ENCODE measurements at regions not wholly inside any gene's neighbourhood (a gene's known extent, or its start where the extent isn't known, plus 50 kb on each side); places are given as distances from the start of the nearest gene placed in this dataset.

DNA sequence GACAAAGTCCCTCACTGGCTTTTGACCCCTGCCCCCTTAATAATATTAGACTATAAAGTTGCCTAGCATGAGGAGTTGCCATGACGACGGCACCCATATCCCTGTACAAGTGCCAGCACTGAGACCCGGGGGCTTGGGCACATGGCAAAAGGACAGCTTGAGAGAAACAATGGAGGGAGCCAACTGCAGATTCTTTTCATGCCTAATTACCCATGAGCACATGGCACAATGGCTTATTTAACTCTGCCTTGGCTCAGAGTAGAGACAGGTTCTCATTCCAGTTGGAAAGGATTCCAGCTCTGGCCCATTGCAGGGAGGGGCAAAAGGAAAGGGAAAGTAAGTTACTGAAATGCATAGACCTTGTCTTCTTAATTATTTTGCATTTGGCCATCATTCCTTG is 261.2 kb upstream of the UBASH3B start:
- Histone ChIP-seq H3K9me3 (no peaks in the 10 kb centered on the region), H3K4me3 (no peak overlapping the region), H3K27me3 (ENCODE audit: low read depth) (no peaks in the 10 kb centered on the region), H3K4me1 (no peaks in the 10 kb centered on the region), H3K36me3 (replicated peaks) (no peaks in the 10 kb centered on the region)
- in situ Hi-C loops (cut with MboI; ENCODE audit: low sequenced_read_pairs), result no loop called here
- DNase-seq (ENCODE audit: low spot score in 2 of 2), result no peak

DNA sequence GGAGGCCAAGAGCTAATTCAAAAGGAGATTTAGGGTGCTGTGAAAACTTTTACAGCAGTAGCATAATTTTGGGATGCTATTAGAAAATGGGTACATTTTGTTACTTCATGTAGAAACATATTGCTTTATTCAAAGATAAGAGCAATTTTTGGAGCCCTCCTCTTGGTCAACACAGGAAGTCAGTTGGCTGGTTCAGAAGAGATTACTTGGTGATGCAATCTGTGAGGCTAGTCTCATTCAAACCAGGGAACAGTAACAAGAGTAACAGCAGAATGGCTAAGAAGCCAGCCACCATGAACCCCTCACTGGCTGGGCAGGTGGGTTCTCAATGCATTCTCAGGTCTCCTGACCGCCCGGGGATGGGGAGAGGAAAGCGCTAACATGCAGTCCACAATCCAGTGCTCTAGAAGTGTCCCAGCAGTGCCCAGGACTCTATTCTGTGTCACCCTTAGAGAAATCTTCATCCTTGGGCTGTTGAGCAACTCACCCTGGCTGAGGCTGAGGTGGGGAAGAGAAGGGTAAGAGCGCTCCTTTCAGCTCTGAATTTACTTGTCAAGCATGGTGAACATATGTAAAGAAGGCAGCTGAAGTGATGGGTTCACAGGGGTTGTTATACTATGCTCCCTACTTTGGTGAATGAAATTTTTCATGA is 262.2 kb upstream of the UBASH3B start:
- DNase-seq (ENCODE audit: low spot score in 2 of 2), result no peak
- Histone ChIP-seq H3K4me3 (no peak overlapping the region), H3K36me3 (replicated peaks) (no peaks in the 10 kb centered on the region), H3K27me3 (ENCODE audit: low read depth) (no peaks in the 10 kb centered on the region), H3K9me3 (no peaks in the 10 kb centered on the region), H3K4me1 (no peaks in the 10 kb centered on the region)
- in situ Hi-C loops (cut with MboI; ENCODE audit: low sequenced_read_pairs), result no loop called here

DNA sequence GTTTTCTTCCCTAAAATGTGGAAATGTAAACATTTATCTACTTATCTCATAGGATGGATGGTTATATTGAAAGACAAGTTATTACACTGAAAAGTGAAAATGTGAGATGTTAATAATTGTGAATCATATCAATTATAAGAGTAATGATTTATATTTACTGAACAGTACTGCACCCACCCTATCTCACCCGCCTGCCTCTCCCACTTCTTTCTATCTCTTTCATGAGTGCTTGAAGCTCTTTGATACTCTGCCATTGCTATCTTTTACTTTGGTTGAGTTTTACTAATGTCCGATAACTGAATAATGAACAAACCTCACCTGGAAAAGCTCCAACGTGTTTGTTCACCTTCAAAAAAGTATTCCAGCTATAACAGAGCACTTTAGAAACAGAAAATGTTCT is 263.0 kb upstream of the UBASH3B start:
- H3K4me3 ChIP-seq, result no peak overlapping the region
- in situ Hi-C loops (cut with MboI; ENCODE audit: low sequenced_read_pairs), result no loop called here
- H3K36me3 ChIP-seq (replicated peaks), result no peaks in the 10 kb centered on the region

DNA sequence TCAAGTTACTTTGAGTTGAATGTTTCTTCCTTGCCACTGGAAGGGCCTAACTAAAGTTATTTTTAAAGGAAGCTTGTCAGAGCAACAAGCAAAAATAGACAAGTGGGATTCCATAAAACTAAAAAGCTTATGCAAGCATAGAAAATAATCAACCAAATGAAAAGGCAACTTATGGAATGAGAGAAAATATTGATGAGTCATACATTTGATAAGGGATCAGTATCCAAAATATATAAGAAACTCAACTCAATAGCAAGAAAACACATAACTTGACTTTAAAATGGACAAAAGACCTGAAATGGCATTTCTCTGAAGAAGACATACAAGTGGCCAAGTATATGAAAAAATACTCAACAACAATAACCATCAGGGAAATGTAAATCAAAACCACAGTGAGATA is 264.5 kb upstream of the UBASH3B start:
- DNase-seq (ENCODE audit: low spot score in 2 of 2), result no peak
- Histone ChIP-seq H3K36me3 (replicated peaks) (no peaks in the 10 kb centered on the region), H3K27me3 (ENCODE audit: low read depth) (no peaks in the 10 kb centered on the region), H3K9me3 (no peaks in the 10 kb centered on the region), H3K4me3 (no peak overlapping the region), H3K4me1 (no peaks in the 10 kb centered on the region)
- in situ Hi-C loops (cut with MboI; ENCODE audit: low sequenced_read_pairs), result no loop called here

More for the DNA sequence above, 263.0 kb upstream of the UBASH3B start:
- Histone ChIP-seq H3K4me1 (no peaks in the 10 kb centered on the region), H3K27me3 (ENCODE audit: low read depth) (no peaks in the 10 kb centered on the region), H3K9me3 (no peaks in the 10 kb centered on the region)
- no peak for DNase-seq (ENCODE audit: low spot score in 2 of 2)

DNA sequence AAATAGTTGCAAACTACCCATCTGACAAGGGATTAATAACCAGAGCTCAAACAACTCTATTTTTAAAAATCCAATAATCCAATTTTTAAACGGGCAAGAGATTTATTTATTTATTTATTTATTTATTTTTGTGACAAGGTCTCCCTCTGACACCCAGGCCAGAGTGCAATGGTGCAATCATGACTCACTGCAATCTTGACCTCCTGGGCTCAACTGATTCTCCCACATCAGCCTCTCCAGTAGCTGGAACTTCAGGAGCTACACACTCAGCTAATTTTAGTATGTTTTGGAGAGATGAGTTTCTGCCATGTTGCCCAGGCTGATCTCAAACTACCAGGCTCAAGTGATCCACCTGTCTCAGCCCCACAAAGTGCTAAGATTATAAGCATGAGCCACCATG is 267.2 kb upstream of the BLID start:
- Histone ChIP-seq H3K9me3 (no peaks in the 10 kb centered on the region), H3K4me3 (no peak overlapping the region), H3K27me3 (ENCODE audit: low read depth) (no peaks in the 10 kb centered on the region), H3K4me1 (no peaks in the 10 kb centered on the region), H3K36me3 (replicated peaks) (no peaks in the 10 kb centered on the region)
- DNase-seq (ENCODE audit: low spot score in 2 of 2), result no peak
- in situ Hi-C loops (cut with MboI; ENCODE audit: low sequenced_read_pairs), result no loop called here

DNA sequence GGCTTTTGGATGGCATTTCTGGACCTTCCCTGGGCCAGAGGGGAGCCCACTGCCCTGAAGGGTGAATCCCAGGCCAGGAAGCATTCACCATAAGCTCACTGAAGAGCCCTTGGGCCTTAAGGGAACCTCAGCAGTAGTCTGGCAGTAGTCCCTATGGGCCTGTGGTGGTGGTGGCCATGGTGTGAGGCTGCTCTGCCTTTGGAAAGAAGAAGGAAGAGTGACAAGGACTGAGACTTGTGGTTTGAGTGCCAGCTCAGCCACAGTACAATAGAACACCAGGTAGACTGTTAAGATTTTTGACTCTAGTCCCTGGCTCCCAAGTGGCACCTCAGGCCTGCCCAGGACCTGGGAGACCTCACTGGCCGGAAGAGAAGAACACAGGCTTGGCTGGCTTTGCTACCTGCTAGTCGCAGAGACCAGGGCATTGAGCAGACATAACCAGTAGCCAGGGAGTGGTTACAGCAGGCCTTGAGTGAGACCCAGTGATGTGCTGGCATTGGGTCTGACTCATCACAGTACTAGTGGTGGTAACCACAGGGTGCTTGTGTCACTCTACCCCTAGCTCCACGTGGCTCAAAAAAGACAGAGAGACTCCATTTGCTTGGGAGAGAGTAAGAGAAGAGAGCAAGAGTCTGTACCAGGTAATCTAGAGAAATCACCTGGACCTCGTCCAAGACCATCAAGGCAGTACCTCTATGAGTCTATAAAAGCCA is 259.8 kb upstream of the BLID start:
- H3K4me3 ChIP-seq, result no peak overlapping the region
- in situ Hi-C loops (cut with MboI; ENCODE audit: low sequenced_read_pairs), result no loop called here
- H3K36me3 ChIP-seq (replicated peaks), result no peaks in the 10 kb centered on the region
- no peaks in the 10 kb centered on the region for H3K27me3 ChIP-seq (ENCODE audit: low read depth)
- no peaks in the 10 kb centered on the region for H3K4me1 ChIP-seq
- H3K9me3 ChIP-seq, result no peaks in the 10 kb centered on the region
- DNase-seq (ENCODE audit: low spot score in 2 of 2), result no peak

DNA sequence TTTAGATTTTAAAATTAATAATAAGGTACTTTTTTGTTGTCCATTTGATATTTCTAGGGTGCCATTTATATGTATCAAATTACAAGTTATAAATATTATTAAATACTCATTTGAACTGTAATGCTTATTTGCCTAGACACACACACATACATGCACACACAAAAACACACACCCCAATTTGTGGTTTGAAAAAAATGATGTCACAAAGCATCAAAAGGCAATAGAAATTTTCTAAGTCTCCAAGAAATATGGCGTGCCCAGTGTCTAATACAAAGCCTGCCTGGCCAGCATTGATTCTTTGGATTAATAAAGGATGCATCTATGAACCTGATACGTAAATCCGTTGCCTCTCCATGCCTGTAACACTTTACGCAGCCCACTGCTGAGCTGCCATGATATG is 252.8 kb upstream of the BLID start:
- in situ Hi-C loops (cut with MboI; ENCODE audit: low sequenced_read_pairs), result no loop called here
- Histone ChIP-seq H3K4me1 (peaks cover 13% of the 10 kb centered on the region), H3K36me3 (replicated peaks) (no peaks in the 10 kb centered on the region), H3K27me3 (ENCODE audit: low read depth) (no peaks in the 10 kb centered on the region), H3K4me3 (no peak overlapping the region), H3K9me3 (no peaks in the 10 kb centered on the region)
- DNase-seq (ENCODE audit: low spot score in 2 of 2), result no peak

DNA sequence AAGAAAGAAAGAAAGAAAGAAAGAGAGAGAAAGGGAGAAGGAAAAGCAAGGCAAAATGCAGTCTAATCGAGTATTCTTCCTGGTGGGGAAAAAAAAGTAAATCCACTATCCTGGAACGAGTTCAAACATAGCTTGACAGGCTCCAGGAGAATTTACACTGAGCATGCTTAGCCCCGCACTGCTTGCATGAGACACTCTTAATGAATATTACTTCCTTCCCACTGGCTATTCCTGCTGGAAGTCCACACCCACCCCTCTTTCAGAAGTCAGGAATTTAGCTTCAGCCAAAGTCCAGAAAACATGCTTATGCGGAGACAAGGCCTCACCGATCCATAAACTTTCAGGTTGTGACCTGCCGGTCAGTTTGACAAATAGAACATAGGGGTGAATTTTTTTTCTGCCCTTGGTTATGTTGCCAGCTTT is 251.8 kb upstream of the BLID start:
- in situ Hi-C loops (cut with MboI; ENCODE audit: low sequenced_read_pairs), result no loop called here
- Histone ChIP-seq H3K27me3 (ENCODE audit: low read depth) (no peaks in the 10 kb centered on the region), H3K9me3 (no peaks in the 10 kb centered on the region), H3K36me3 (replicated peaks) (no peaks in the 10 kb centered on the region), H3K4me1 (peaks cover 13% of the 10 kb centered on the region), H3K4me3 (no peak overlapping the region)
- peak; percentile 36 to 57 for DNase-seq (ENCODE audit: low spot score in 2 of 2)

DNA sequence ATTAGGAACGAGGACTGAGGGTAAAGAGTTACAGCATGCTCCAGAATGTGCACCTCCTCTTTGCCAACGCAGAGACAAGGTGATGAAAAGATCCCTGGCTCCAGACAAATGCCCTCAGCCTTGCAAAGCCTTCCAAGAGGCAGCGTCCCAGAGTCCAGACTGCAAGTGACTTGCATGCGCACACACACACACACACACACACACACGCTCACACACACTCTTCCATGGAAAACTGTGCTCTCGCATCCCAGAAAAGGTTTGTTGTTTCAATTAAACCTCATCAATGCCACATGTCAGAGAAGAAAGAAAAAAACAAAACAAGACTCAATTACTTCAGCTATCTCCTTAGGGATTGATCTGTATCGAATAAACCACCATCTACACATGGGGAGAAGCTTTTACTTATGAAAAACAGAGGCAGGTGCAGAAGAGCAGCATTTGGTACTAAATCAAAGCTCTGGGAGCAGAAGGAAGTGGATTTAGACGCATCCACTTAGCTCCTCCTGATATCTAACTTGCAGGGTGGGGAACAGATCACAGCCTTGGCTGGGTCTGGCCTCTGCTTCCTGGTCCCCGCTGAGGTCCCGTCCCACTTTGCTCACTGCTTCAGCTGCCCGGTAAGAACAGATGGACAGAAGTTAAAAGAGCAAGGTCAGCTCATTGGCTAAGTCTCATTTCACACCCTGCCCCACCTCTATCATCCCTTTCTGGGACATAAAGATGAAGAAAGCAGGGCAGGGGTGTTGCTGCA is 249.8 kb upstream of the BLID start:
- no peaks in the 10 kb centered on the region for H3K36me3 ChIP-seq (replicated peaks)
- in situ Hi-C loops (cut with MboI; ENCODE audit: low sequenced_read_pairs), result no loop called here
- H3K9me3 ChIP-seq, result no peaks in the 10 kb centered on the region
- DNase-seq (ENCODE audit: low spot score in 2 of 2), result peak in 1 of 2 experiments; percentile 41
- no peak overlapping the region for H3K4me3 ChIP-seq
- peaks cover 13% of the 10 kb centered on the region for H3K4me1 ChIP-seq
- no peaks in the 10 kb centered on the region for H3K27me3 ChIP-seq (ENCODE audit: low read depth)

DNA sequence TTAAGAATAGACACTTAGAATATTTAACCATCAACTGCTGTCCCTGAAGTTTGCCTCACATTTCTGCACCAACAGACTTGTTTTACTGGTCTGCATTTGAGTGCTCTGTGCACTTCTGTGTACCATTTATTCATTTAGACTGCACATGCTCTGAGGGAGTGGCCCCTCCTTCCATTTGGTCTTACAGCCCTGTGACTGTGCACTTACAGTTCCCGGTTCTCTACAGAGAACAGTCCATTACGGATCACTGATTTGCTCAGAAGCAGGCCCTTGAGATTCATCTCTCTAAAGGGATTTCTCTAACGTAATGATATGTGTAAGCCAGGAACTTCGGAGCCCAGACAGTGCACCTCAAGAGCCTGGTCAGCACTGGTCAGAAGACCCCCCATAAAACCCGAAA is 247.3 kb upstream of the BLID start:
- Histone ChIP-seq H3K4me3 (no peak overlapping the region), H3K36me3 (replicated peaks) (no peaks in the 10 kb centered on the region), H3K27me3 (ENCODE audit: low read depth) (no peaks in the 10 kb centered on the region), H3K9me3 (no peaks in the 10 kb centered on the region), H3K4me1 (peaks cover 13% of the 10 kb centered on the region)
- in situ Hi-C loops (cut with MboI; ENCODE audit: low sequenced_read_pairs), result no loop called here
- no peak for DNase-seq (ENCODE audit: low spot score in 2 of 2)

DNA sequence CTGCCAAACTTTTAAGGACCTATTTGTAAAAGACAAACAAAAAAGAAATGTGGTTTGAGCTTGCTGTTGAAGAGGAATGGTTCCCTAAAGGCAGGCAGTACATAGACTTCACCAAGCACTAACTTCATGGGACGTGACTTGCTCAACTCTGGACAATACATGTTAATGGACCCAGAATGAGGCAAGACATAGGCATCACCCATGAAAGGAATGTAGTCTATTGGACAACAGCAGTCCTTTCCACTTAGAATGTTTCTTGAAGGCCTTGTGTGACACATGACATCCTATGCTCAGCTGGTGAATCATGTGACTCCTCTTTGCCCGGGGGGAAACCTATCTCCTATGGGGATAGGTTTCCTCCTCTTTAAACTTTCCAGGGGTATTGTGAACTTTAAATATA is 246.4 kb upstream of the BLID start:
- H3K36me3 ChIP-seq (replicated peaks), result no peaks in the 10 kb centered on the region
- in situ Hi-C loops (cut with MboI; ENCODE audit: low sequenced_read_pairs), result no loop called here
- no peak overlapping the region for H3K4me3 ChIP-seq
- no peak for DNase-seq (ENCODE audit: low spot score in 2 of 2)
- no peaks in the 10 kb centered on the region for H3K9me3 ChIP-seq
- H3K4me1 ChIP-seq, result peaks cover 13% of the 10 kb centered on the region
- H3K27me3 ChIP-seq (ENCODE audit: low read depth), result no peaks in the 10 kb centered on the region

DNA sequence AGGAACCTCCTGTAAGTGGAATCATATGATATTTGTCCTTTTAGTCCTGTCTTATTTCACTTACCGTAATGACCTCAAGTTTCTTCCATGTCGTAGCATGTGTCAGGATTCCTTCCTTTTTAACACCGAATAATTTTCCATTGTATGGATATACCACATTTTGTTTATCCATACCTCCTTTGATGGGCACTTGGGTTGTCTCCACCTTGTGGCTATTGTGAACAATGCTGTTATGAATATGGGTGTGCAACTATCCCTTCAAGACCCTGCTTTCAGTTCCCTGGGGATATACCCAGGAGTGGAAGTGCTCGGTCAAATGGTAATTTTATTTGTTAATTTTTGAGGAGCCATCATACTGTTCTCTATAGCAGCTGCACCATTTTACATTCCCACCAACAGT is 244.9 kb upstream of the BLID start:
- in situ Hi-C loops (cut with MboI; ENCODE audit: low sequenced_read_pairs), result no loop called here
- Histone ChIP-seq H3K9me3 (no peaks in the 10 kb centered on the region), H3K27me3 (ENCODE audit: low read depth) (no peaks in the 10 kb centered on the region), H3K4me1 (peaks cover 2% of the 10 kb centered on the region), H3K36me3 (replicated peaks) (no peaks in the 10 kb centered on the region), H3K4me3 (no peak overlapping the region)
- DNase-seq (ENCODE audit: low spot score in 2 of 2), result no peak

DNA sequence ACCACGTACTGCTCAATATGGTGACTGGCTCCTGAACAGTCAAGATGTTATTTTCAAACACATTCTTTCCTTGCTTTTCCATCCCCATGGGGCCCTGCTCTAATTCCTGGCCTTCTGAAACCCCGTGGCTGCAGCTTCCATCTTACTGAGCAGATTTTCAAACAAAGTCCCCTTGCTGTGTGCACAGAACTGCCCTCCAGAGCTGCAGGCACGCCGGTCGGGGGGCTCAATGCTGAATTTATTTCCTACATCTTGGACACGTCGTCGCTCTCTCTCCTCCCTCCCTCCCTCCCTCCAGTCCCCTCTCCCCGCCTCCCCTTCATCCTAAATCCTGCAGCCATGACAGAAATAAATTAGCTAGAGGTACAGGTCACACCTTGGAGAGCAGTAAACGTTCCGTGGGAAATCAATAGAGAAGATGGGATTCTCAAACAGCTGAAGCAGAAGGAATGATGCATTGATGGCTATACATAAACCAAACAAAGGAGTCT is 243.1 kb upstream of the BLID start:
- no peaks in the 10 kb centered on the region for H3K9me3 ChIP-seq

DNA sequence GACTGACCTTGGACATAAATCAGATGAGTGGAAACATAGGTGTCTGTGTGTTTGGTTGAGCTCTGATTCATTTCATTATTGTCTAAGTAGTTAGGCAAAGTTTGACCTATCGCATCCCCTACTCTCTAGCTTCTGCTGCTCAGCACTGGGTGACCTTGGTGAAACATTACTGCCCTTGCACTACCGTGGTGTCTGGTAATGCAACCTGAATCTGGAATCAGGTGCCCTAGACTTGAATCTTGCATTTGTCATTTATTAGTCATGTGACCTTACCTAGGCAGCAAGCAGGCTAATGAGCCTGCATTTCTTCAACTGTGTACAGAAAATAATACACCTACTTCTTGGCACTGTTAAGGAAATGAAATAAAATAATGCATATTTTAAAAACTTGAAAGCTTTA is 242.3 kb upstream of the BLID start:
- H3K4me1 ChIP-seq, result no peaks in the 10 kb centered on the region

More for the DNA sequence above, 243.1 kb upstream of the BLID start:
- H3K36me3 ChIP-seq (replicated peaks), result no peaks in the 10 kb centered on the region
- in situ Hi-C loops (cut with MboI; ENCODE audit: low sequenced_read_pairs), result no loop called here
- H3K4me3 ChIP-seq, result no peak overlapping the region
- DNase-seq (ENCODE audit: low spot score in 2 of 2), result no peak
- no peaks in the 10 kb centered on the region for H3K4me1 ChIP-seq
- no peaks in the 10 kb centered on the region for H3K27me3 ChIP-seq (ENCODE audit: low read depth)

More for the DNA sequence above, 242.3 kb upstream of the BLID start:
- H3K4me3 ChIP-seq, result no peak overlapping the region
- no peaks in the 10 kb centered on the region for H3K9me3 ChIP-seq
- no peaks in the 10 kb centered on the region for H3K36me3 ChIP-seq (replicated peaks)
- H3K27me3 ChIP-seq (ENCODE audit: low read depth), result no peaks in the 10 kb centered on the region
- DNase-seq (ENCODE audit: low spot score in 2 of 2), result no peak
- in situ Hi-C loops (cut with MboI; ENCODE audit: low sequenced_read_pairs), result no loop called here
